Choroid plexus epithelial cell (primary cell): ENCODE measurements at regions not wholly inside any gene's neighbourhood (a gene's known extent, or its start where the extent isn't known, plus 50 kb on each side); places are given as distances from the start of the nearest gene placed in this dataset.

Experiments used
- DNase-seq: peaks from one replicate; pipeline ENCODE4 v3.0.0-alpha.2; 2010; ENCODE audit warnings: low read depth
- H3K4me3 ChIP-seq: 2 replicates; pipeline ENCODE4 v1.5.1; 2011; ENCODE audit warnings: low read depth, mild to moderate bottlenecking, control low read depth, low read length, moderate library complexity
- TF ChIP-seq, protein P1 (sequence below): conservative IDR thresholded peaks from 2 replicates; pipeline ENCODE4 v1.5.1; 2011; ENCODE audit warnings: low read depth, mild to moderate bottlenecking, control low read depth, inconsistent platforms, low read length, moderate library complexity

DNA sequence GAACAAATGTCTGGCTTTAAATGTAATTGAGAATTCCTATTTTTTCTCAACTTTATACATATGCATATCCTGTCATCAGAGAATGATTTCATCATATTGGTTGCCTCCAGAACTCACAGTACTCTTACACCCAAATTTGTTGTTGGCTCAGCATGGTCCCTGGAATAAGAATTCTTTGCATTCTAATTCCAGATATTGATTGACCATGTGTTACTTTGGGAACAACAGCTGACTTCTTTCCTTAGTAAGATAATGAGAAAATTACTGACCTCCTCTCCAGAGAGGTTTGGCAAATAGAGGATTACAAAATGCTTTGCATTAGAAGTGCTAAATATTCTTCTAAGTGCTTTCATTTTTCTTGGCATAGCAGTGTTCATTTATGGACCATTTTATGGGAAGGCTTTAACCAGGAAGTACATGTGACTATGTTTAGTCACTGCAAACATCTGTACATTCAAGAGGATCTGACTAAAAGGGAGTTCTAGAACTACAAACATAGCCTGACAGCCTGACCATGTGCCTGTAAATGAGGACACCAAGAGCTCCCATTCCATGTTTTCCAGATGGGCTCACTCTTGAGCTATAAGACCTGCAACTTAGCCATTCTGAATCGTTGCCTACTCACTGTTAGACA, 391.6 kb upstream of the DPPA4 start:
- TF ChIP-seq, protein P1, sequence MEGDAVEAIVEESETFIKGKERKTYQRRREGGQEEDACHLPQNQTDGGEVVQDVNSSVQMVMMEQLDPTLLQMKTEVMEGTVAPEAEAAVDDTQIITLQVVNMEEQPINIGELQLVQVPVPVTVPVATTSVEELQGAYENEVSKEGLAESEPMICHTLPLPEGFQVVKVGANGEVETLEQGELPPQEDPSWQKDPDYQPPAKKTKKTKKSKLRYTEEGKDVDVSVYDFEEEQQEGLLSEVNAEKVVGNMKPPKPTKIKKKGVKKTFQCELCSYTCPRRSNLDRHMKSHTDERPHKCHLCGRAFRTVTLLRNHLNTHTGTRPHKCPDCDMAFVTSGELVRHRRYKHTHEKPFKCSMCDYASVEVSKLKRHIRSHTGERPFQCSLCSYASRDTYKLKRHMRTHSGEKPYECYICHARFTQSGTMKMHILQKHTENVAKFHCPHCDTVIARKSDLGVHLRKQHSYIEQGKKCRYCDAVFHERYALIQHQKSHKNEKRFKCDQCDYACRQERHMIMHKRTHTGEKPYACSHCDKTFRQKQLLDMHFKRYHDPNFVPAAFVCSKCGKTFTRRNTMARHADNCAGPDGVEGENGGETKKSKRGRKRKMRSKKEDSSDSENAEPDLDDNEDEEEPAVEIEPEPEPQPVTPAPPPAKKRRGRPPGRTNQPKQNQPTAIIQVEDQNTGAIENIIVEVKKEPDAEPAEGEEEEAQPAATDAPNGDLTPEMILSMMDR, result no peak

DNA sequence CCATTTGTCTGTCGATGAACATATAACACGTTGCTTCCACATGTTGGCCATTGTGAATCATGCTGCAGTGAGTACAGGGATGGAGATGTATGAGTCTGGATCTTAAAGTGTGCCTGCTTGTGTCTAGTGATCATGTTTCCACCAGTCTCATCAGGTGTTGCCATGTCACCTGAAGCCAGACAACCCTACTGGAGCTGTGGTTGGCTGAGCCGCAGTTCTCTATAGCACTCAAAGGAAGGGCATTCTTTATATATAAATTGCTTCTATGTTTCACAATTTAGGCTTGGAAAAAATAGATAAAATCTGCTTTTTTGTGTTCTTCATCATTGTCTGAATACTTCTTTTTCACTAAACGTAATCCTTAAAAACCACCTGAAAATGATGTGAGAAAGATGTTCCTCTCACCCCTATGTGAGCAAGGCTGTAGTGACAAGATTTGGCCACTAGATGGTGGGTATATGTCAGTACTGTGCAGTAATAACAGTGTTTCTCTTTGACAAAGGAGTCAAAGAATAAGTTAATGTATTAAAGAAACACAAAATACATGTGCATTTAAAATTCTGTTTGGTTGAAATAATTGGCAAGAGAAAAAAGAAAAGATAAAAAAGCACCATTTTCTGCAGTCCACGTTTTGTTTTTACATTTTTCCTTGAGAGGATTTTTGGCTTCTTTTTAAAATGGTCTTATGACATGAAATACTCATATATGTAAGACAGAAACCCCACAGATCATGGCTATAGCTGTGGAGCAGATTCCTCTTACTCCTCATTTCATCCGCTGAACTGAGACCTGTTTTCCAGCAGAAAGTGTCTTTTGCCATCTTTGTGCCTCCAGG, 394.5 kb upstream of the DPPA4 start:
- DNase-seq, result peak; percentile 87
- TF ChIP-seq, protein P1, result peak; percentile 84
- no peak overlapping the region for H3K4me3 ChIP-seq

More for the DNA sequence above, 391.6 kb upstream of the DPPA4 start:
- peak; percentile 43 for DNase-seq
- no peak overlapping the region for H3K4me3 ChIP-seq

DNA sequence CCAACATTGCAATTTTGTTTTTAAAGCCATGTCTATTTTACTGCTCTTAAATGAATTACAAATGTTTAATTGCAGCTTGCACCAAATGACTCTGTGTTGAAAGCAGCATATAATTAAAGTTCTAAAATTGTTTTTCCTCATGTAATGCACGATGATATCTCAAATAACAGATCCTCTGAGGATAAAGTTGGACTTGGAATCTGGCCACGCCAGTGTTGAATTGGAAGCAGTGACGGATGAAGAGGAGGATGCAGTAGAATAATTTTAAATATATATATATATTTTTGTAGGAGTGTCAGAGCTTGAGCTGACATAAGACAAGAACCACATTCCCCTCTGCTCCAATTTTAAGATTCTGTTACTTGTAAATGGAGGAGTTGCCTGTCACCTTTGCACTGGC, 406.6 kb upstream of the DPPA4 start:
- DNase-seq, result no peak
- TF ChIP-seq, protein P1, result no peak

DNA sequence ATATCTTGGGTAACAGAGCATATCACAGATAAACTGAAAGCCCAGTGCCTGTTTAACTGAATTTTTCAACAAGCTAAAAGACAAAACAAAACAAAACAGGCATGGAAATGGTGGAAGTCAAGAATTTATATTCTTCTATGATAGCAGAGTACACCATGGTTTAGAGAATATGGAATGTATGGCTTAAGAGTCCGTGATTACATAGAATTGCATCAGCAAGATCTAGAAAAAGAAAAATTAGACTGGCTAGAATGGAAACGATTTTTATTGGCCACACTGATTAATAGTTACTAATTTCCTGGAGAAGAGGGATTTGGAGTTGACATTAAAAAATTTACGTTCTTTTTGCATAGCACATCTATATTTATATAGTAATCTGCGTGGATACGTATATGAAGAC, 435.2 kb upstream of the DPPA4 start:
- H3K4me3 ChIP-seq, result no peak overlapping the region
- TF ChIP-seq, protein P1, result no peak
- DNase-seq, result no peak

More for the DNA sequence above, 406.6 kb upstream of the DPPA4 start:
- no peak overlapping the region for H3K4me3 ChIP-seq

DNA sequence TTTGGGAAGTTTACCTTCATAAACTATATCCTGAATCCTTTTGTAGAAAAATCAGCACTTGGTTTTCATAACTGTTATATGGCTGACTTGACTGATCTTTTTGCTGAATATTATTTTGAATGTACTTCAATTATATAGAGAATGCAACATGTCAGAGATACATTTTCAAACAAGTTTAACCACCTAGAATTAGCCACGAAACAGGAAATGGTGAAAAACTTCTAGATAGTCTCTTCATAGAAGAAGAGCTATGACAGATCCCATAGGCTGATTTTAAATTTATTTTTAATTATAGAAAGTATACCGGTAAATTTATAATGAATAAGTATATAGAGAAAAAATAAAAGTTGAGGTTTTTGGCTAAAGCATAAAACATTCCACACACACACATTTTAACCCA, 436.8 kb upstream of the DPPA4 start:
- TF ChIP-seq, protein P1, result no peak
- no peak overlapping the region for H3K4me3 ChIP-seq
- no peak for DNase-seq

DNA sequence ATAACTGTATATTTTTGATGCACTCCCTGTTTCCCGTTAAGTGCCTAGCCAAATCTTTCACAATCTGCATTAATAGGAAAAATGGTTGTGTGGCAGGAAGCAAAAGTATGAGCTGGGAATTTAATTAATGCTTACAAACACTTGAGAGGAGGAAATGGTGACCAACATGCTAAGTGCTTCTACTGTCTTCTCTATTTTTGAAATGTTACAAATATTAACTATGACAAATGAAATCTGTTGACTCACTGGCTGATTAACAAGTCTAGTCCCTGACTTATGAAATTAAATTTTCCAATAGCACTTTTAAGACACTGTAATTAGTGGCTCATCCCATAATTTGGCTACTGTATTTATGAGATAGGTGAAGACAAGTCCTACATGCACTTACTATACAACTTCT, 446.9 kb upstream of the DPPA4 start:
- no peak overlapping the region for H3K4me3 ChIP-seq
- TF ChIP-seq, protein P1, result no peak
- DNase-seq, result no peak
